HepG2 (cell line): ENCODE measurements at regions not wholly inside any gene's neighbourhood (a gene's known extent, or its start where the extent isn't known, plus 50 kb on each side); places are given as distances from the start of the nearest gene placed in this dataset.

ENCODE experiments used
- ATAC-seq: fragments of 200-7000 bp; cut with Tn5 transposase; 3 replicates; pipeline ENCODE4 v1.9.1; 2020; ENCODE audit warnings: mild to moderate bottlenecking, moderate library complexity
- BruUV-seq: library from RNA; stranded (reverse); fragments of 400-500 nt; replicated peaks from 2 replicates; lab custom pipeline; 2021; lab: Mats Ljungman, UMichigan
- CTCF ChIA-PET: fragments of 300-600 bp; formaldehyde crosslinking; extraction: SDS; loops from one replicate; lab custom pipeline; 2021; ENCODE audit warnings: low total read pairs, inconsistent platforms, low intra/inter-chr PET ratio; lab: Yijun Ruan, JAX
- POLR2A ChIA-PET: fragments of 350-600 bp; sonication (Branson Sonifier 250); formaldehyde crosslinking; loops from one replicate; lab custom pipeline; 2020; ENCODE audit warnings: antibody characterized with exemption, inconsistent platforms; lab: Yijun Ruan, JAX
- DNase-seq: peaks from one replicate; pipeline ENCODE4 v3.0.0-alpha.2; 2015; ENCODE audit warnings: low spot score
- FAIRE-seq: peaks from 3 replicates; lab custom pipeline; 2011; peaks lifted over from hg19 to GRCh38; lab: Jason Lieb, UNC
- H2AFZ ChIP-seq: one replicate; pipeline ENCODE4 v1.6.1; 2011; ENCODE audit warnings: low read length, inconsistent platforms
- H3K27ac ChIP-seq: fragments of 300-600 bp; 3 replicates; pipeline ENCODE4 v1.8.0; 2011; ENCODE audit warnings: mixed run types, mild to moderate bottlenecking, mixed read lengths, low read length, inconsistent platforms; ENCODE audit not compliant: insufficient read depth; ENCODE audit errors: extremely low read length
- H3K27me3 ChIP-seq, 2 experiments: fragments of 200-600 bp in 1 of 2; 2 replicates in 1 of 2; 3 replicates in 1 of 2; pipeline versions ENCODE4 v1.6.0 to v1.8.0; 2011; ENCODE audit warnings: low read length in 2 of 2, mild to moderate bottlenecking in 2 of 2, moderate library complexity in 2 of 2, inconsistent platforms in 1 of 2; ENCODE audit not compliant: insufficient read depth in 2 of 2, control insufficient read depth in 1 of 2
- H3K36me3 ChIP-seq, 2 experiments: fragments of 200-600 bp in 1 of 2; replicated peaks in 1 of 2; 2 replicates in 1 of 2; 3 replicates in 1 of 2; pipeline versions ENCODE4 v1.5.1 to v1.8.0; 2011; ENCODE audit warnings: low read length in 2 of 2, inconsistent platforms in 1 of 2; ENCODE audit not compliant: insufficient read depth in 2 of 2, control insufficient read depth in 1 of 2
- H3K4me1 ChIP-seq: 2 replicates; pipeline ENCODE4 v1.5.1; 2012; ENCODE audit warnings: low read length, inconsistent platforms; ENCODE audit not compliant: insufficient read depth
- H3K4me2 ChIP-seq: 2 replicates; pipeline ENCODE4 v1.6.0; 2011; ENCODE audit warnings: low read depth, low read length, inconsistent platforms
- H3K4me3 ChIP-seq, 3 experiments: fragments of 200-600 bp in 1 of 3; sonication (generic), shearing (Covaris generic) in 1 of 3; replicated peaks in 1 of 3; 2 replicates each; pipeline ENCODE4 v1.5.1; 2011 to 2016; ENCODE audit warnings: low read length in 3 of 3, inconsistent platforms in 2 of 3, low read depth in 2 of 3, mild to moderate bottlenecking in 2 of 3, control low read depth in 1 of 3, mixed read lengths in 1 of 3; ENCODE audit not compliant: insufficient read depth in 1 of 3
- H3K79me2 ChIP-seq: one replicate; pipeline ENCODE4 v1.6.1; 2011; ENCODE audit warnings: low read length, inconsistent platforms; ENCODE audit not compliant: insufficient read depth
- H3K9ac ChIP-seq: 2 replicates; pipeline ENCODE4 v1.6.0; 2011; ENCODE audit warnings: mild to moderate bottlenecking, low read depth, low read length, inconsistent platforms; ENCODE audit not compliant: insufficient read depth
- H3K9me3 ChIP-seq: 2 replicates; pipeline ENCODE4 v1.5.1; 2012; ENCODE audit warnings: mild to moderate bottlenecking, low read length
- H4K20me1 ChIP-seq: 2 replicates; pipeline ENCODE4 v1.6.0; 2011; ENCODE audit warnings: inconsistent platforms, mild to moderate bottlenecking, low read length, moderate library complexity; ENCODE audit not compliant: insufficient read depth
- FOXA3 ChIP-seq: IDR thresholded peaks from 2 replicates; pipeline ENCODE4 v1.6.1; 2016; ENCODE audit warnings: missing genetic modification reagents, missing compliant biosample characterization
- HNRNPUL1 ChIP-seq: fragments of 200-400 bp; formaldehyde crosslinking; IDR thresholded peaks from 2 replicates; pipeline ENCODE4 v1.6.1; 2017; ENCODE audit warnings: low read depth, mild to moderate bottlenecking, low read length, moderate library complexity
- IKZF5 ChIP-seq: IDR thresholded peaks from 2 replicates; pipeline ENCODE4 v1.6.1; 2018; ENCODE audit warnings: missing genetic modification reagents, mild to moderate bottlenecking, missing compliant biosample characterization
- JARID2 ChIP-seq: sonication (generic); formaldehyde crosslinking; IDR thresholded peaks from 2 replicates; pipeline ENCODE4 v1.8.1; 2023; ENCODE audit warnings: missing genetic modification reagents, inconsistent platforms; ENCODE audit not compliant: insufficient replicate concordance
- MAF1 ChIP-seq: sonication (generic); formaldehyde crosslinking; IDR thresholded peaks from 2 replicates; pipeline ENCODE4 v1.5.0; 2020; ENCODE audit warnings: missing genetic modification reagents, borderline replicate concordance
- MAFF ChIP-seq: IDR thresholded peaks from 2 replicates; pipeline ENCODE4 v1.6.1; 2011; ENCODE audit warnings: low read depth, low read length, improper control_type of control experiment
- MAFK ChIP-seq, 2 experiments: IDR thresholded peaks in 1 of 2; conservative IDR thresholded peaks in 1 of 2; 2 replicates each; pipeline ENCODE4 v1.6.1; 2011; ENCODE audit warnings: improper control_type of control experiment in 2 of 2, low read length in 2 of 2
- MTF2 ChIP-seq: sonication (generic); formaldehyde crosslinking; IDR thresholded peaks from 2 replicates; pipeline ENCODE4 v1.5.0; 2020; ENCODE audit warnings: missing genetic modification reagents, borderline replicate concordance
- SKIL ChIP-seq: sonication (generic); formaldehyde crosslinking; IDR thresholded peaks from 2 replicates; pipeline ENCODE4 v1.8.0; 2022; ENCODE audit warnings: missing genetic modification reagents, mild to moderate bottlenecking, moderate library complexity, borderline replicate concordance
- ZFP36 ChIP-seq: fragments of 150-350 bp; IDR thresholded peaks from 2 replicates; pipeline ENCODE4 v1.6.1; 2018; ENCODE audit warnings: borderline replicate concordance, low read length, low read depth; ENCODE audit not compliant: partially characterized antibody
- ZFP37 ChIP-seq: sonication (generic); formaldehyde crosslinking; IDR thresholded peaks from 2 replicates; pipeline ENCODE4 v1.4.0; 2020; ENCODE audit warnings: missing genetic modification reagents, borderline replicate concordance
- ZNF546 ChIP-seq: sonication (generic); formaldehyde crosslinking; conservative IDR thresholded peaks from 2 replicates; pipeline ENCODE4 v1.8.1; 2023; ENCODE audit warnings: mild to moderate bottlenecking, missing genetic modification reagents
- WGBS: methylation state at CpG from one replicate; pipeline ENCODE4 v1.1.6; 2017; ENCODE audit warnings: low lambda C conversion rate; 5-methylcytosine and 5-hydroxymethylcytosine counted together
- in situ Hi-C: cut with HindIII; loops from 2 replicates; pipeline ENCODE4 v1.10.0; 2017; ENCODE audit warnings: low pct_unique_long_range_greater_than_20kb; ENCODE audit not compliant: extremely low pct_ligation_motif_present
- intact Hi-C: fragments of 100-400 bp; cut with micrococcal nuclease; formaldehyde crosslinking; loops from one replicate; pipeline ENCODE4 v1.10.0; 2022; ENCODE audit not compliant: unreplicated experiment

- TF ChIP-seq ZNF546 (CRISPR knock-in tag) (no peak), MAF1 (no peak), MTF2 (CRISPR knock-in tag) (no peak), HNRNPUL1 (no peak), ZFP36 (no peak), FOXA3 (CRISPR knock-in tag) (no peak)
These were observed 181.5 kb upstream of the TRIM24 start (continued) for GRCh38 chr7:138278601-138279000.

- no TSS peak for BruUV-seq
- Histone ChIP-seq H3K9ac (no peak overlapping the region), H3K27ac (no peak overlapping the region), H3K79me2 (no peaks in the 10 kb centered on the region), H3K27me3 (no peaks in the 10 kb centered on the region)
- intact Hi-C loops = no loop called here
- no peak for FAIRE-seq
- TF ChIP-seq JARID2 (CRISPR knock-in tag) (no peak), MAFK (conservative IDR thresholded peaks at IDR 0.05 in 1 of 2, IDR thresholded peaks at IDR 0.05 in 1 of 2; ENCODE audit: low read length in 2 of 2) (peak; percentile 49 to 57; a peak in 3 of 4 replicates), SKIL (CRISPR knock-in tag) (no peak), MAFF (0 out of 2 replicates have a peak, but pooled peaks have one; percentile 34), ZFP37 (no peak), IKZF5 (no peak)
- TF ChIP-seq, all 625 proteins: peak for 2
- Histone ChIP-seq H3K4me1 (peaks cover 18% of the 10 kb centered on the region), H4K20me1 (no peaks in the 10 kb centered on the region), H2AFZ (no peak overlapping the region), H3K36me3 (no peaks in the 10 kb centered on the region), H3K9me3 (no peaks in the 10 kb centered on the region), H3K4me2 (no peak overlapping the region), H3K4me3 (no peak overlapping the region)
- ATAC-seq (no peak), DNase-seq (no peak)
- CTCF ChIA-PET = no interaction called here
- POLR2A ChIA-PET = no interaction called here
- in situ Hi-C loops = no loop called here
- 97% methylated on average over 5 of the region's 5 CpGs for WGBS
These were observed 177.1 kb upstream of the TRIM24 start for GRCh38 chr7:138282997-138283396.
